Activated B cell treated with CpG ODN at 0.5 μM for 24 hours (primary cell): ENCODE measurements at regions not wholly inside any gene's neighbourhood (a gene's known extent, or its start where the extent isn't known, plus 50 kb on each side); places are given as distances from the start of the nearest gene placed in this dataset.

ENCODE experiments used
- ATAC-seq: fragments of 200-7000 bp; cut with Tn5 transposase; one replicate; pipeline ENCODE4 v1.10.0; 2021; ENCODE audit warnings: low read depth, mild to moderate bottlenecking, moderate library complexity
- CTCF ChIA-PET: fragments of 350-600 bp; sonication (Branson Sonifier 250); formaldehyde crosslinking; loops from one replicate; lab custom pipeline; 2021; ENCODE audit warnings: antibody characterized with exemption; lab: Charles Lee
- POLR2A ChIA-PET: fragments of 350-600 bp; sonication (Branson Sonifier 250); formaldehyde crosslinking; loops from one replicate; lab custom pipeline; 2021; ENCODE audit warnings: antibody characterized with exemption; lab: Charles Lee
- DNase-seq: peaks from one replicate; pipeline ENCODE4 v3.0.0; 2022
- H3K27ac Mint-ChIP-seq: one replicate; pipeline ENCODE4 v1.8.0; 2020; ENCODE audit warnings: mixed read lengths
- H3K27me3 Mint-ChIP-seq: one replicate; pipeline ENCODE4 v1.8.0; 2021; ENCODE audit warnings: mixed read lengths
- H3K36me3 Mint-ChIP-seq: one replicate; pipeline ENCODE4 v1.8.0; 2021; ENCODE audit warnings: low read depth, mixed read lengths
- H3K4me1 Mint-ChIP-seq: one replicate; pipeline ENCODE4 v1.8.0; 2021; ENCODE audit warnings: mixed read lengths
- H3K4me3 Mint-ChIP-seq: one replicate; pipeline ENCODE4 v1.8.0; 2020; ENCODE audit warnings: mild to moderate bottlenecking, mixed read lengths
- H3K9me3 Mint-ChIP-seq: one replicate; pipeline ENCODE4 v1.8.0; 2020; ENCODE audit warnings: mixed read lengths
- intact Hi-C: fragments of 100-400 bp; cut with micrococcal nuclease; formaldehyde crosslinking; loops from one replicate; pipeline ENCODE4 v1.15.1; 2024
- TF ChIP-seq, protein P1 (sequence below): fragments of 200-600 bp; IDR thresholded peaks from one replicate; pipeline ENCODE4 v1.8.0; 2022; ENCODE audit warnings: antibody characterized with exemption, mild to moderate bottlenecking

DNA sequence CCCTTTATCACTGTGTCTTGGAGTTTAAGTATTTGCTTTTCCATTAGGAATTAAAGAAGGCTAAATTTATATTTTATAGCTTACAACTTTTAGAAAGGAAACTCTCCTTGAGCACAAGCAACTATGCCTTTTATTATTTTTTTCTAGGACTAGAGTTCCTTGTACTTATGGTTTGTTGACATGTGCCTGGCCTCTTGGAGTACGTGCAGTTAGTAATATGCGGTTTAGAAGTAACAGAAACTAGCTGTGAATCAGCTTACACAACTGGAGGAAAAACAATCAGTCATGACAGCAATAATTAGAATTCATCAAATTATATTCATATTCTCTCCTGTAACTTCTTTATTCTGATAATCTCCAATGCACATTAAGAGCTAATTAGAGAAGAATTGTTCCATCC, 428.7 kb downstream of the AEBP2 start:
- TF ChIP-seq, protein P1, sequence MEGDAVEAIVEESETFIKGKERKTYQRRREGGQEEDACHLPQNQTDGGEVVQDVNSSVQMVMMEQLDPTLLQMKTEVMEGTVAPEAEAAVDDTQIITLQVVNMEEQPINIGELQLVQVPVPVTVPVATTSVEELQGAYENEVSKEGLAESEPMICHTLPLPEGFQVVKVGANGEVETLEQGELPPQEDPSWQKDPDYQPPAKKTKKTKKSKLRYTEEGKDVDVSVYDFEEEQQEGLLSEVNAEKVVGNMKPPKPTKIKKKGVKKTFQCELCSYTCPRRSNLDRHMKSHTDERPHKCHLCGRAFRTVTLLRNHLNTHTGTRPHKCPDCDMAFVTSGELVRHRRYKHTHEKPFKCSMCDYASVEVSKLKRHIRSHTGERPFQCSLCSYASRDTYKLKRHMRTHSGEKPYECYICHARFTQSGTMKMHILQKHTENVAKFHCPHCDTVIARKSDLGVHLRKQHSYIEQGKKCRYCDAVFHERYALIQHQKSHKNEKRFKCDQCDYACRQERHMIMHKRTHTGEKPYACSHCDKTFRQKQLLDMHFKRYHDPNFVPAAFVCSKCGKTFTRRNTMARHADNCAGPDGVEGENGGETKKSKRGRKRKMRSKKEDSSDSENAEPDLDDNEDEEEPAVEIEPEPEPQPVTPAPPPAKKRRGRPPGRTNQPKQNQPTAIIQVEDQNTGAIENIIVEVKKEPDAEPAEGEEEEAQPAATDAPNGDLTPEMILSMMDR: no peak

DNA sequence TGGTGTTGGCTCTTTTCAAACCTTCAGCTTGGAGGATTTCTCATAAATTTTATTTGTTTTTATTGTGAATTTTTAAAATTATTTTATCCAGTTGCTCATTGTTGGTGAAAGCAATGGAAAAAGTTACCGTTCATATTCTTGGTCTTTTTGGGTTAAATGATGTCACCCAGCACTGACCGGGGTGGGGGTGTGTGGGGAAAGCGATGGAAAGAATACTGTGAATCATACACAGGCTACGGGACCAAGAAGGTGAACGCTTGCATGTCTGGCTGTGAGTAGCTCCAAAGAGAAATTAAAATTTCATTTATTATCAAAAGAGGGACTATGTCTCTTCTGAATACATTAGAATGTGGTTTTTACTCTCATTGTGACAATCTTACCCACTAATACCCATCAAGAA, 430.1 kb downstream of the AEBP2 start:
- H3K27ac Mint-ChIP-seq: no peak overlapping the region
- POLR2A ChIA-PET: no interaction called here
- H3K4me3 Mint-ChIP-seq: no peak overlapping the region
- no peak for DNase-seq
- TF ChIP-seq, protein P1: no peak
- H3K36me3 Mint-ChIP-seq: no peaks in the 10 kb centered on the region
- intact Hi-C loops: no loop called here
- CTCF ChIA-PET: no interaction called here
- peaks cover 8% of the 10 kb centered on the region for H3K9me3 Mint-ChIP-seq
- no peaks in the 10 kb centered on the region for H3K4me1 Mint-ChIP-seq
- ATAC-seq: no peak
- no peaks in the 10 kb centered on the region for H3K27me3 Mint-ChIP-seq

More for the DNA sequence above, 428.7 kb downstream of the AEBP2 start:
- DNase-seq (no peak), ATAC-seq (no peak)
- Mint-ChIP-seq H3K4me3 (no peak overlapping the region), H3K4me1 (no peaks in the 10 kb centered on the region), H3K27ac (no peak overlapping the region), H3K9me3 (peaks cover 2% of the 10 kb centered on the region), H3K36me3 (no peaks in the 10 kb centered on the region), H3K27me3 (no peaks in the 10 kb centered on the region)
- CTCF ChIA-PET: no interaction called here
- intact Hi-C loops: no loop called here
- POLR2A ChIA-PET: no interaction called here

DNA sequence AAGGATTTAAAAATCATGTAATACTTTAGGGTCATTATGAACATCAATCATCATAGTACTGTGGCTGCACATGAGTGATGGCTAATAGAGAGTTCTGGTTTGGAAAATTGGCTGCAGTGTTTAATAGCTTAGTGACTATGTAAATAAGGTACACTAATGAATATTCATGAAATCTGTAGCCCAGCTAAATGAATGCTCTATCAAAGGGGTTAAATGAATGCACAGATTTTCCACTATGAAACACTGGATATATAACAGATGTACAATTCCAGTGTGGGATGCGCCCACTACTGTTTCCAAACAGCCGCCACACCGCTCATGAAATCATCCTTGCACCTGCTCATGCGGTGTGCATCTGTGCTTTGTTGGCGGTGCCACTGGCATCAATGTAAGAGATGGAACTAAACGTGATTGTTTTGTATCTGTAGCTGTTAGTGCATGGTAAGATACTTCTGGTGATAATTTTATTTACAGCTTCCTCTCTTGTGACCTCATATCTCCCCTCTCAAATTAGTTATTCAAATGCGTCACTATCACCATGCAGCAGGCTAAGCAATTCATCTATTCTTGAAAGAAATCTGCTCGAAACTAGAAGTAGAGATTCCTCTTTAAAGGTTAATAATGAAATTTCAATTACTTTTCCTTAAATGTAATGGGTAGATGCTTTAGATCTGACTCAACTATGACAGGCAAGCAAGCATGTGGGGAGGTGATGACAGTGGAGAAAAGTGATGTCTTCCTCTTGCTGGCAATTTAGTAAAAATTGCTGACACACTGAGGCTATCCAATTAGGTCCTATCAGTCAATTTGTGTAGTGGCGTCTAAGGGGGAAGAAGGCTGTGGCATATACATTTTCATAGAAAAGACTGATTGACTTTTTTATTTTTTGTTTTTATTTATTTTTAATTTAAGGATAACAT, 433.6 kb downstream of the AEBP2 start:
- TF ChIP-seq, protein P1: no peak
- ChIA-PET CTCF (no interaction called here), POLR2A (no interaction called here)
- Mint-ChIP-seq H3K4me3 (no peak overlapping the region), H3K4me1 (no peaks in the 10 kb centered on the region), H3K27ac (no peak overlapping the region), H3K9me3 (peaks cover 7% of the 10 kb centered on the region), H3K27me3 (no peaks in the 10 kb centered on the region), H3K36me3 (no peaks in the 10 kb centered on the region)
- ATAC-seq (no peak), DNase-seq (no peak)
- intact Hi-C loops: no loop called here

DNA sequence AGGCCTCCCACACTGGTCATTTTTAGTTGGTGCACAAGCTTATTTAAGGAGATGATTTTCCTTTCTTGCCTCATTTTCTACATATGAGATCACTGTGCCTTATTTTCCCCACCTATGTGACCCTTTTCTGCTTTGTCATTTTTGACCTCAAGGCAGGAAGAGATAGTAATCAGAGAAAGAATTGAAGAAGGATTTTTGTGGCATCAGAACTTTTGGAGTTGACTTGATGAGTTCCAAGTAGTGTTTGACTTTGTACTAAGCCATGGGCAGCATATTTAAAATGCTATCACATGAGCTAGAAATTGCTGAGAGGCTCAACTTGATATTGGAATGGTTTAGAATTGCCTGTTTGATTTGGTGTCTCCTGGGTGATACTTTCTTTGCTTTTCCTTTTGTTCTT, 440.8 kb downstream of the AEBP2 start:
- TF ChIP-seq, protein P1: no peak
- intact Hi-C loops: no loop called here
- no peak for ATAC-seq
- H3K4me1 Mint-ChIP-seq: no peaks in the 10 kb centered on the region
- H3K36me3 Mint-ChIP-seq: no peaks in the 10 kb centered on the region
- no peak for DNase-seq
- H3K27ac Mint-ChIP-seq: no peak overlapping the region
- ChIA-PET POLR2A (no interaction called here), CTCF (no interaction called here)
- H3K27me3 Mint-ChIP-seq: no peaks in the 10 kb centered on the region
- no peak overlapping the region for H3K4me3 Mint-ChIP-seq
- peaks cover 9% of the 10 kb centered on the region for H3K9me3 Mint-ChIP-seq

DNA sequence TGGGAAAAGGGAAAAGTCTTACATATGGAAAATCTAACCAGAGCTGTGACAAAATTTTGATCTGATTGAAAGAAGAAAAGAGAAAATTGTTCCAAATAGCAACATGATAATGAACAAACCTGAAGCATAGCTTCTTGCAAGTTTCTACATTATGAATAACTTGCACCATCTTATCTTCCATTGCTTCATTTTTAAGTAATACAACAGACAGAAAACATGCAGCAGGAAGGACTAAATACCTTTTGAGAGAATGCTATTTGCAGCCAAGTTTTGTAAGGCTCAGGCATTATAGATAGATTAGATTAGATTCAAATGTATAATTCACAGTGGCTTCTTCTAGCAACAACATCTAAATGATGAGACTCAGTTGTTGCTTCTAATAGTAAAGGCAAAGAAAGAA, 441.4 kb downstream of the AEBP2 start:
- Mint-ChIP-seq H3K4me1 (no peaks in the 10 kb centered on the region), H3K9me3 (peaks cover 9% of the 10 kb centered on the region), H3K27ac (no peak overlapping the region), H3K4me3 (no peak overlapping the region), H3K36me3 (no peaks in the 10 kb centered on the region), H3K27me3 (no peaks in the 10 kb centered on the region)
- DNase-seq: no peak
- ChIA-PET CTCF (no interaction called here), POLR2A (no interaction called here)
- ATAC-seq: no peak
- TF ChIP-seq, protein P1: no peak
- intact Hi-C loops: no loop called here
